Nephron progenitor cell (in vitro differentiated cells): ENCODE measurements at regions not wholly inside any gene's neighbourhood (a gene's known extent, or its start where the extent isn't known, plus 50 kb on each side); places are given as distances from the start of the nearest gene placed in this dataset.

Experiments
- DNase-seq: peaks from one replicate; pipeline ENCODE4 v3.0.0; 2021
- H3K27ac Mint-ChIP-seq: 2 replicates; pipeline ENCODE4 v1.8.0; 2021; ENCODE audit warnings: mild to moderate bottlenecking, moderate library complexity, mixed read lengths
- H3K27me3 Mint-ChIP-seq: 2 replicates; pipeline ENCODE4 v1.8.0; 2021; ENCODE audit warnings: mild to moderate bottlenecking, low read depth, mixed read lengths; ENCODE audit not compliant: poor library complexity
- H3K36me3 Mint-ChIP-seq: 2 replicates; pipeline ENCODE4 v1.8.0; 2021; ENCODE audit warnings: low read depth, mixed read lengths
- H3K4me1 Mint-ChIP-seq: 2 replicates; pipeline ENCODE4 v1.8.0; 2021; ENCODE audit warnings: mixed read lengths
- H3K4me3 Mint-ChIP-seq: 2 replicates; pipeline ENCODE4 v1.8.0; 2021; ENCODE audit warnings: mild to moderate bottlenecking, moderate library complexity, mixed read lengths
- H3K9me3 Mint-ChIP-seq: 2 replicates; pipeline ENCODE4 v1.8.0; 2021; ENCODE audit warnings: mild to moderate bottlenecking, moderate library complexity, mixed read lengths
- CTCF ChIP-seq: fragments of 200-600 bp; sonication (generic); IDR thresholded peaks from 2 replicates; pipeline ENCODE4 v1.5.0; 2021; ENCODE audit warnings: antibody characterized with exemption

- no peaks in the 10 kb centered on the region for H3K4me1 Mint-ChIP-seq
- H3K36me3 Mint-ChIP-seq, result no peaks in the 10 kb centered on the region
- peaks cover 19% of the 10 kb centered on the region for H3K9me3 Mint-ChIP-seq
- DNase-seq, result no peak
- no peak overlapping the region for H3K4me3 Mint-ChIP-seq
- no peaks in the 10 kb centered on the region for H3K27me3 Mint-ChIP-seq
- H3K27ac Mint-ChIP-seq, result no peak overlapping the region
- TF ChIP-seq CTCF, result no peak
Observed at GRCh38 chr4:22959483-22959882, 266.7 kb downstream of the GBA3 start.

GRCh38 chr4:22957774-22958309 is 265.1 kb downstream of the GBA3 start:
- peaks cover 5% of the 10 kb centered on the region for H3K9me3 Mint-ChIP-seq
- no peak overlapping the region for H3K4me3 Mint-ChIP-seq
- no peak overlapping the region for H3K27ac Mint-ChIP-seq
- no peaks in the 10 kb centered on the region for H3K36me3 Mint-ChIP-seq
- no peak for TF ChIP-seq CTCF
- DNase-seq, result no peak
- H3K27me3 Mint-ChIP-seq, result no peaks in the 10 kb centered on the region
- H3K4me1 Mint-ChIP-seq, result peaks cover 5% of the 10 kb centered on the region

GRCh38 chr4:22949161-22949855 is 256.6 kb downstream of the GBA3 start:
- no peak for DNase-seq
- Mint-ChIP-seq H3K9me3 (no peaks in the 10 kb centered on the region), H3K4me1 (peaks cover 5% of the 10 kb centered on the region), H3K27me3 (no peaks in the 10 kb centered on the region), H3K27ac (no peak overlapping the region), H3K4me3 (no peak overlapping the region), H3K36me3 (no peaks in the 10 kb centered on the region)
- no peak for TF ChIP-seq CTCF

- Mint-ChIP-seq H3K27me3 (no peaks in the 10 kb centered on the region), H3K27ac (no peak overlapping the region), H3K4me3 (no peak overlapping the region), H3K36me3 (no peaks in the 10 kb centered on the region), H3K4me1 (peaks cover 3% of the 10 kb centered on the region), H3K9me3 (no peaks in the 10 kb centered on the region)
- no peak for DNase-seq
- TF ChIP-seq CTCF, result no peak
Observed at GRCh38 chr4:22947851-22948250, 255.1 kb downstream of the GBA3 start.

- no peak overlapping the region for H3K27ac Mint-ChIP-seq
- H3K36me3 Mint-ChIP-seq, result no peaks in the 10 kb centered on the region
Observed at GRCh38 chr4:22942920-22943559, 250.3 kb downstream of the GBA3 start.

More at GRCh38 chr4:22942920-22943559, 250.3 kb downstream of the GBA3 start:
- Mint-ChIP-seq H3K4me1 (peaks cover 11% of the 10 kb centered on the region), H3K27me3 (no peaks in the 10 kb centered on the region), H3K9me3 (no peaks in the 10 kb centered on the region), H3K4me3 (no peak overlapping the region)
- no peak for TF ChIP-seq CTCF
- DNase-seq, result no peak
